ENCODE measurements at regions not wholly inside any gene's neighbourhood (a gene's known extent, or its start where the extent isn't known, plus 50 kb on each side); places are given as distances from the start of the nearest gene placed in this dataset.

DNA sequence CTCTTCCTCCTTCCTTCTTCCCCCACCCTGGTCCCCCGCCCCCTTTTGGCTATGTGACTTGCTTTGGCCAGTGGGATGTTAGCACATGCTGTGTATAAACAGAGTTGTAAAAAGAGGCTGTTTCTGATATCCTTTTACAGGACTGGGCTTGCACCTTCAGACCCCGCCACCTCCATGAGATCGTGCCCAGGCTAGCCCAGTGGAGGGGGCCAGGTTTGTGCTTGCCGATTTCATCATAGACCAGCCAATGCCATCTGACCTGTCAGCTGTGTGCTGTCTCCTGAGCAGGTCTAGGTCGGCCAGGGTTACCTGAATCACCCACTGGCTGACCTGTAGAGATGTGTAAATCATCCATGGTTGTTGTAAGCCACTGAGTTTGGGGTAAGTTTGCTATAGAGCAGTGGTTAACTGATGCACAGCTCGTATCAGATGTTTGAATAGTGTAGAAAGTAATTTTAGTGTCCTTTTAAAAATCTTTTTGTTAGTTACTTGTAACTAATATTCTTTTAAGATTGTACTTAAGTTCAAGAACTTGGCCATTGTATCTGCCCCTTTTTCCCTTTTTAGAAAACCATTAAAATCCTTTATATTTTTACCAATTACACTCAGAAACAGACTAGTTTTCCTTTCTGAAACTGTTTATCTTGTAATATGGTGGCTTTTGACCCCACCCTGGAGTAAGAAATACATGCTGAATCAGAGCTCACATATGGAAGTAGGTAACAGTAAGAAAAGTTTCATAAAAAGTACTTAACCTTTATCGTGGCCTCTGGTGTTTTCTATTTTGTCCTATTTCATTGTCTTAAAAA lies 122.0 kb upstream of the MGAT5 start:
- DNase-seq = no peak

DNA sequence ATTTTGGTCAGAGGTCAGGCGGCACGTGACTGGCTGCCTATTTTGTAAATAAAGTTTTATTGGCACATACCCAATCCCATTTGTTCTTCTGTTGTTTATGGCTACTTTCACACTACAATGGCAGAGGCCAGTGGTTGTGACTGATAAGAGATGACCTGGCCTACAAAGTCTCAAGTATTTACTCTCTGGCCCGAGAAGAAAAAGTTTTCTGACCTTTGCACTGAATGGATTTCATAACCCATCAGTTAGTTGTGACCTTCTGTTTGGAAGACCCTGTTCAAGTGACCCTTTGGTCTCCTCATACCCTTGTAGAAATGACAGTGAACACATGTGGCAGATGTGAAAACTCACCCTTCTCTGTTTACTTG lies 121.4 kb upstream of the MGAT5 start:
- DNase-seq = no peak

DNA sequence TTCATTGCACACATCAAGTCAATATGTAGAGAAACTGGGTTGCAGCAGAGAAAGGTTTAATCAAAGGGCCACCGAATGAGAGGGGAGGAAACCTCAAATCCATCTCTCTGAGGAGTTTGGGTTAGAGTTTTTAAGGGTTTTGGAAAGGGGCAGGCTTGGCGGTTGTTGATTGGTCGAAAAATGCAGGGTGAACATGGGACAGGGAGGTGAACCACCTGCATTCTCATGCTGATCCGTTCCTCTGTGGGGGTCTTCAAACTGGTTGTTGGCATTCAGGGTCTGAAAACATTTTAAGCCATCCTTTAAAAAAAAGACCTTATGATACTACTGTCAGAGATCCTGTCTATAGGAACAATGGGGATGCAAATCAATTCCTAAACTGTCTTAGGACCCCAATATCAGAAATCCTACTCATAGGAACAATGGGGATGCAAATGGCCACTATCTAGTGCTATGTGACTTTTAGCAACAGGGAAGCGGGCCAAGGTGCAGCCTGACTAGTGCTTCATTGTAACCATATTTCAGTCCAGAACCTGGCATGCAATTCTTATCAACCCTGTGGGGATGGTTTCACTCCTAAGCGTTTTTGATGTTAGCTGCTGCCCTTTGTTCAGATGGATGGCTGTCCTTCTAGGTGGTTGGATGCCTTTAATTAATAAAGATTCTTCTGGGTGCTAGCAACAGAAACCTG lies 120.1 kb upstream of the MGAT5 start:
- no peak for DNase-seq

DNA sequence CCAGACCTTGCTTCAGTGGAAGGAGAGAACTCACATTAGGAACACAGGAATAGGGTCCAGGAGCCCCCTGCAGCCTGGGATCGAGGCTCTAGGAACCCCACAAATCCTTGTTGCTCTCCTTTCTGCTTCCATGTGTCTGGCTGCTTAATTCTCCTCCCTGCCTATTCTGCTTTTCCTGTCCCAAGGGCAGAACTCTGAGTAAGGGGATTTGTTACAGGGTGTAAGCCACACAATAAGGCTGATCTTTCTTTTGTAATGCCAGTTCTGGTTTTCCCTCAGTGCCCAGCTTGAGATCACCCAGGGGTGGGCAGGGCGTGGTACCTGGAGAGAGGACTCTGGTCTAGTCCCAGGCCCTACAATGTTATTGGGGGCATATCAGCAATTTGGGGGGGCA lies 119.6 kb upstream of the MGAT5 start:
- no peak for DNase-seq

DNA sequence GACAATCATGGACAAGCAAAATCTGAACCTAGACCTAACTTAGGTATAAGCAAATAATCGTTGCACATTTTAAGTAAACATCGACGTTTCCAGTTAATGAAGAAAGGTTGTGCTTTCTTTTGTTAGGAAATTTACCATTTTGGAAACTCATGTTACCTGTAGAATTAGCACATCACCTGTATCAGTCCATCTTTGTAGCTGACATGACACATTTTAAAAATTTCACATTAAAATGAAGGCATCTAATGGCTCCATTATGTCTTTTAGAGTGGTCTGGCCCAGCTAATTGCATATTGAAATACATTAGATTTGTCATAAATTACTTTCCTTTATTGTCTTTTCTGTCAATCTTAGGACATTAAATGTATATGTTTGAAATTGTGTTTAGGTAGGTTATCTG lies 119.0 kb upstream of the MGAT5 start:
- DNase-seq = no peak

DNA sequence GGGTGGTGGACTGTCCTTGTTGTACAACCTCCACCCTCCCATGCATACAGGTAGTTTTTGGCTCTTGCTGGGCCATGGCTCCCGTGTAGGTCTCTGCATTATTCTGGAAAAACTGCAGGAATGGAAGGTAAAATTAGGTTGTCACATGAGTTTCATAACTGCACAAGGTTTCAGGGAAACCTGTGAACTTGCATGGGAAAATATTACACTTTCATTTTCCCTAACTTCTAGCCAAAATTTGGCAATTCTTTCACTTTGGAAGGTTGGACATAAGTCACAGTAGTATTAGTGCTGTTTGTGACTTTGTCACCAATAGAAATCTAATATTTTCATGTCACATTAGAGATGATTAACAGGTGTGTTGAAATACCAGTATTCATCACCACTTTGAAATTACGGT lies 118.1 kb upstream of the MGAT5 start:
- no peak for DNase-seq

DNA sequence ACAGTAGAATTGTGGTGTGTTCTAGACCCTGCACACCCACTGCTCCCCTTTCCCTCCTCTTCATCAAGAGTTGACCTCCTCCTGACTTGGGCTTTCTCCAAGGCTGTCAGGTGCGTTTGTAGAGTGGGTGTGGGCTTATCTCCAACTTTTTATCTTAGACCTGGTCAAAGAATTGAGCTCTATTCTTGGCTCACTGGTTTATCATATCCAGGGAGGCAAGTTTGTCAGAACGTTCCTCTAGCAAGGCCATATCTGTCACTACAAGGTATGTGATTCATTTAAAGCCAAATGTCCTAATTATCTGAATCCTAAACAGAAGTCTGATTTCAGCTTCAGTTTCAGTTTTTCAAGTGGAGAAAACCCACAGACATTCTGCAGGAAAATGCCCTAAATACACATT lies 117.1 kb upstream of the MGAT5 start:
- no peak for DNase-seq

DNA sequence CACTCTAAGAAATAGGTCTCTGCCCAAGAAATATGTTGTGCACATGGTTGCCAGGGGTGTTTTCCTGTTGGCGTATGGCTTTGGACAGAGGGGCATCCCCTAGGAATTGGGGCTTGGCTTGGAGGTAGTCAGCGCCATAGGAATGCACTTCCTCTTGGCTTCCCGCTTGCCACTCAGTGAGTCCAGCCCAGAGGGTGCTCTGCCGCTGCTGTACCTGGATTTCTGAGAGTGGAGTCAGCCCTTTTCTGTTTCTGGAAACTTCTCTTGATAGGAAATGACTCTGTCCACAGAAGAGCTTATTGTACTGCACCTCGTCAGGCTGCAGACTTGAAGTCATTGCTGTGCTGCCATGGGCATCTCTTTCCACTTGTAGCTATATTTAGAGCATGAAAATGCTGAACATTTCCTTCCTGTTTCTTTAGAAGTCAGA lies 116.7 kb upstream of the MGAT5 start:
- no peak for DNase-seq

DNA sequence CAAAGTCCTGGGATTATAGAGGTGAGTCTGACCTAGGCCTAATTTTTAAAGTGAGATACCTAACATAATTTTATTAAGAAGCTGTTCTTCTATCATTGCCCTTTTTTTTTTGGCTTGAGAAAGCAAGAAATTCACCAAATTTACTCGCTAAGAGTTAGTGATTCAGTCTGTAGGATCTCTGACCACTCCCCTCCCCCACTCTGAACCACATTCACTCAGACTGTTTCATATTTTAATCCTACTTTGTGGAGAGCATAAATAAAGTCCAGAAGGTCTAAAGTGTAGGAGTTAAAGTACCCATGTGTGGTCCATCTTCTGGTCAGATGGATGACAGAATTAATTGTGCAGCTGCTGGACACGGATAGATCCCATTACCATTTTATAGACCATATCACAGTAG lies 115.8 kb upstream of the MGAT5 start:
- DNase-seq = no peak

DNA sequence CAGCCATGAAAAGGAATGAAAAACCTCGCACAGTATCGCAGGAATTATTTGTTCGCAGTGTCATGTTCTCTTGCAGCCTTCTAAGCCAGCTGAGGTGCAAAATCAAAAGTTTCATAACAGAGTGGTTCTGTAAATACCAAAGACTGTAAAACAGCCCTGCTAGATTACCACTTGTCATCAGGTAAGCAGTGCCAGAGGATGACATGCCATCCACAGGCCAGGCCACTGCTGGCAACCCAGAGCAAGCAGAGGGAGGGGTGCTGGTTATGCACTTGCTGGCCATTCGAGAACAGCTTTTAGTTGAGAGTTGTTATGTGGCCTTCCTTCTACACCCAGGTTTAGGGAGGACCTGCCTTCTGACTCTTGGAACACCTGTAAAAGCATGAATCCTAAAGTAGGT lies 114.3 kb upstream of the MGAT5 start:
- DNase-seq = no peak

DNA sequence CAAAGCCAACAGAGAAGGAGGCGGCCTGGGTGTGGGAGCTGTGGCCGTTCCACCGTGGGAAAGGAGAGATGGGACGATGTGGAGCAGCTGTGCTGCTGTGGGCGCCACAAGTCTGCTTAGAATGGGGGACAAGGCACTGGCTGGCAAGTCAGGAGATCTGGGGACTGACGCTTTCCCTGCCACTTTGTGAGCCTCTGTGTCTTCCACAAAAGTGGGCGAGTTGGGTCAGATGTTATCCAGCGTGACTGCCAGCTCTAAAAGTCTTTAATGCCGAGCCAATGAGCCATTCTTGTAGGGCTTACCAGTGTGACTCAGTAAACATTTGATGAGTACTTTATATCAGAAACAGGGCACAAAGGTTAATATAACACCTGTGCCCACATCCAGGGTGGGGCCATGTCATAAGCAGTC lies 113.6 kb upstream of the MGAT5 start:
- DNase-seq = no peak

DNA sequence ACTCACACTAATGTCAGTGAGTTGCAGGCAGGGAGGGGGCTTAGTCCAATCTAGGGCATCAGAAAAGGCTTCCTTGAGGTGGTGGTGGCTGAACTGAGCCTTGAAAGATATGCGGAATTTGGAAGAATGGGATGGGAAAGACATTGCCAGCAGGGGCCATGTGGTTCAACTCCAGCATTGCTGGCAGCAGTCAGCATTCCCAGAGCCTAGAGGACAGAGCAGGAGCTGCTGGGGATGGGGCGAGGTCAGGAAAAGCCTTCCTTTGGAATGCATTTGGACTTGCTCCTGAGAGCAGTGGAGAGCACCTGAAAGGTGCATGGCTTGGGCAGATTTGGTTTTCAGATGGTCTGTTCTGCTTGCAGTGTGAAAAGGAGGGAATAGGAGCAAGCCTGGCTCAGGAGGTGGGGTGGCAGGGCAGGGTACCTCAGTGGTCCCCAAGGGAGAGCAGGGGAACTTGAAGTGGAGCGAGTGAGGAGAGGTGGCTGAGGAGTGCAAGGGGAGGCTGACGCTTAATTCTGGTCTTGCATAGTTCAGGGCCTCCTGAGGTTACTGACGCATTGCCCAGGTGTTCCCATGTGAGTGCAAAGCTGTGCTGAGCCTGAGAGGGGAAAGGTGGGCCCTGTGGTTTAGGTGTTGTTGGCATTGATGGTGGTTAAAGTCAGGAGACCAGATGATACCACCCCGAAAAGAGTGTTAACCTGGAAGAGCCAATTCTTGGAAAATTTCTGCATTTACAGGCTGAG lies 112.1 kb upstream of the MGAT5 start:
- no peak for DNase-seq

DNA sequence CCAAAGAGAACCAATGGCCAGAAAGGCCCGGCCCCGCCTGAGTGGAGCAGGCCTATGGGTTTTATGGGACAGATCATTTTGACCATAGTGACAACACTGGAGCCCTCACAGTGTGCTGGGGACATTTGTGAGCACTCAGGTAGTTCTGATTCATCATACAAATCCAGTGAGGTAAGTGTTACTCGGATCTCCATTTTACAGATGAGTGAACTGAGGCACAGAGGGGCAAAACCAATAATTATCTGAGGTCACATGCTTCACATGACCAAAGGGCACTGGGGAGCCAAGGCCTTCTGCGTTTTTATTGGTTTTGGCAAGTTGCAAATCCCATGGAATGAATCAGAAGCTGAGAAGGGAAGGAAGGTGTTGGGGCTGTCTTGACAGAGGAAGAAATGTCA lies 111.5 kb upstream of the MGAT5 start:
- no peak for DNase-seq

DNA sequence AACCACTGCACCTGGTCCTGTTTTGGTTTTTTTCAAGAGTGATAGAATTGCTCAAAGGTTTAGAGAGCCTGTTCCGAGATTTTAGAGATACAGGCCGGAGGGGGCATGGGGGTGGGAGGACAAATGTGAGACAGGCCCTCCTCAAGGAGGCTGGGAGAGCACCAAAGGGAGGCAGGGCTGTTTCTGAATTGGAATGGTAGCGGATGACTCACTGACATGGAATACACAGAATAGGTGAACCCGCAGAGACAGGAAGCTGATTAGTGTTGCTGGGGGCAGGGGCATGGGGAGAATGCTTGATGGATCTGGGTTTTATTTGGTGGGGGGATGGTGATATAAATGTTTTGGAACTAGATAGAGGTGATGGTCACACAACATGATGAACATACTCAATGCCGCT lies 111.0 kb upstream of the MGAT5 start:
- no peak for DNase-seq

DNA sequence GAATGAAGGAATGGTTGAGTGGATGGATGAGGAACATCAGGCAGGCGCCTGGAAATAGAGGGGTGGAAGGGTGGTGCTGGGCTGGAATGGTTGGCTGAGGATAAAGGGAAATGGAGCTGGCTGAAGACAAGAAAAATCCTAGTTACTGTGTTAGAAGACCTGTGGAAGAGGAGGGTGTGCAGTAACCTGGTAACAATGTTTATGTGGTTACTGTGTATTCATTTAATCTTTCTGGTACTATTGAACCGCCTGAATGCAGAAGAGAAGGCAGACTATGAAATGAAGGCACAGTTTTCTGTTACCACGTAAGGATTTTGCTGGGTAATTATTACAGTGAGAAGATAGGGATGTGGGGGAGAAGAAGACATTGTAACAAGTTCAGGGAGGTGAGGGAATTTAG lies 110.3 kb upstream of the MGAT5 start:
- no peak for DNase-seq

DNA sequence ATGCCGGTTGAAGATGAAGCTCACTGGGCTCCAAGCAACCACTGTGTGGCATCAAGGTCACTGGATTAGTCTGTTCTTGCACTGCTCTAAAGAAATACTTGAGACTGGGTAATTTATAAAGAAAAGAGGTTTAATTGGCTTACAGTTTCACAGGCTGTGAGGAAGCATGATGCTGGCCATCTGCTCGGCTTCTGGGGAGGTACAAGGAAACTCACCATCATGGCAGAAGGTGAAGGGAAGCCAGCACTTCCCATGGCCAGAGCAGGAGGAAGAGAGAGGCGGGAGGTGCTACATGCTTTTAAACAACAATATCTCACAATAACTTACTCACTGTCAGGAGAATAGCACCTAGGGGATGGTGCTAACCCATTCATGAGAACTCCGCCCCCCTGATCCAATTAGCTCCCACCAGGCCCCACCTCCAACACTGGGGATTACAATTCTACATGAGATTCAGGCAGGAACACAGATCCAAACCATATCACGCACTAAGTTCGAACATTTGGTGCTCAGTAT lies 109.7 kb upstream of the MGAT5 start:
- DNase-seq = no peak

DNA sequence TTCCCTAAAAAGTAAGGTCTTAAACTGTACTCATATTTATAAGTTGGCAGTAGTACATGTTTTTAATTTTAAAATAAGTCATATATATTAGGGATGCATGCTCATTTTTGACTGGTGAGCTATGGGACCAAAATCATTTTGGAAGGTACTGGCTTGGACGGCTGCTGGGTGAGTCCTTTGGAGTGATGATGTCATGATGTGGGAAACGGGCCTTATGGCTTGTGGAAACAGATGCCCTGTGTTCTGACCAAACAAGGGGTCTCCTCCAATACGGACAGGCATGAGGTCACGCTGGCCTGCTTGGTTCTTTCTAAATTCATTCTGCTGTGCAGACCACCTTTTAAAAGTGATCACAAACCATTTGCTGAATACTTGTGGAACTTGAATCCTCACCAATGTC lies 109.2 kb upstream of the MGAT5 start:
- no peak for DNase-seq

DNA sequence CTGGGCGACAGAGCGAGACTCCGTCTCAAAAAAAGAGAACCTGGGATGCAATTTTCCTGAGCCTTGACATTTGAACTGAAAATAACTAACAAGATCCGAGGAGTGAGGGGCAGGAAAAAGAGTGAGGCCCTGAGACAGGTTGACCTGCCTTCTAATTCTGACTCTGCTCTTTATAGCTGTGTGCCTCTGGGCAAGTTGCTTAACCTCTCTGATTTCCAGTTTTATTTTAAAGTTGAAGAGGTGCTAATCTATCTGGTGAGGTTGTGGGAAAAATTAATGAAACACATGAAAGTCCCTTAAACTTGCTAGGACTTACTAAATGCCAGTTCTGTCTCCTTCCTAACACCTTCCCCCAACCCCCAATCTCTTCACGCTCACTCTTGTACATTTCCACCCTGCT lies 108.4 kb upstream of the MGAT5 start:
- DNase-seq = no peak

DNA sequence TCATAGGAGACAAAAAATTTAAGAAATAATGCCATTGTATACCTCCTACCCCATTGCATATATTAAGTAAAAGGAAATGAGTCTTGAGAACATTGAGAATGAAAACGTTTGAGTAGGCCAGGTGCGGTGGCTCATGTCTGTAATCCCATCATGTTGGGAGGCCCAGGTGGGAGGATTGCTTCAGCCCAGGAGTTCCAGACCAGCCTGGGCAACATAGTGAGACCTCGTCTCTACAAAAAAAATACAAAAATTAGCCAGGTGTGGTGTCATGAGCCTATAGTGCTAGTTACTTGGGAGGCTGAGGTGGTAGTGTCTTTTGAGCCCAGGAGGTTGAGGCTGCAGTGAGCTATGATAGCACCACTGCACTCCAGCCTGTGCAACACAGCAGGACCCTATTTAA lies 107.7 kb upstream of the MGAT5 start:
- no peak for DNase-seq

DNA sequence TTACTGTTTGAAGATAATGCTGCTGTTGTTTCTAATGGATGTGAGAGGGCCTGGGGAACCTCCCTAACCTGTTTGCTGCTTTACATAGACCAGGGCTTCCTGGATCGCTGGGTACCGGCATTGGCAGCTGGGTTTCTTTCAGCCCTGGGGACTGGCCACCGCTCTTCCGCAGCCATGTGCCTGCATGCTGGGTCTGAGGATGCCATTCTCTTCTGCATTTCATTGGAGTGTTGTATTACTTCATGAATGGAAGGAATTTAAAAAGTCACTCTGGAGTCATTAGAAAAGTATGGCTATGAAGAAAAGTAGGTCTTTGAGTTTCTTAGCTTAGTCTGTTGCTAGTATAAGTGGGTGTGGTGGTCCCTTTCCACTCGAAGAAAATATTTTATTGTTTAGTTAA lies 107.3 kb upstream of the MGAT5 start:
- DNase-seq = no peak

DNA sequence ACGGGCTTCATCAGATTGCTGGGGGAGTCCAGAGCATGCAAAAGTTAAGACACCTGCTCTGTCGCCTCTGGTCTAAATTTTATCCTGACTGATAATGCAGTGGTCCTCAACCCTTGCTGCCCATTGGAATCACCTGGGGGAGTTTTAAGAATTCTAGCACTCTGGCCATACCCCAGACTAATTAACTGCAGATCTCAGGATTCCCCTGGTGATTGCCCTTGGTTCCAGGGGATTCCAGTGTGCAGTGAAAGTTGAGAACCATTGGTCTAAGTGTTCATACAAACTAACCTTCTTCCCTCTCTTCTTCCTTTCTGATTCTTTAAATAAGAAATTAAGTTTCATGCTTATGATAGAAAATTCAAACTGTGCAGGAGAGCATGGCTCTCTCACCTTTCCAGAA lies 105.7 kb upstream of the MGAT5 start:
- no peak for DNase-seq

DNA sequence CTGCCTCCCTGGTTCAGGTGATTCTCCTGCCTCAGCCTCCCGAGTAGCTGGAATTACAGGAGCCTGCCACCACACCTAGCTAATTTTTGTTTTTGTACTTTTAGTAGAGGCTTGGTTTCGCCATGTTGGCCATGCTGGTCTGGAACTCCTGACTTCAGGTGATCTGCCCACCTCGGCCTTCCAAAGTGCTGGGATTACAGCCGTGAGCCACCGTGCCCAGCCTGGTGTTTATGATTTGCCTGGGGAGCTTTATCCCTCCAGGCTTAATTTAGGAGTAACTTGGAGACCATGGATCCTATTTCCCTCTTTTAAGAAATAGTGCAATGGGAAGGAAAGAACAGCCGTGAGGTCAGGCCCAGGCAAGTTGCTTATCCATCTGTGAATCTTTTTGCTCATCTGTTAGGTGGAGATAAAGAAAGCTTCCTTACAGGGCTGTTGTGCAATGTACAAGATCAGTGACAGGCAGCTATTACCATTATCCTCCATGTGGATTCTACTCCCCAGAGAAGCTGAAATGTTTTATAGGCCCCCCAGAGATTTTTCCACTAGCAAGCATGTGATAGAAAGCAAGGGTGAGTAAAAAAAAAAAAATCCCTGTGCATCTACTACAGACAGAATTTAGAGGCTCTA lies 104.9 kb upstream of the MGAT5 start:
- no peak for DNase-seq

DNA sequence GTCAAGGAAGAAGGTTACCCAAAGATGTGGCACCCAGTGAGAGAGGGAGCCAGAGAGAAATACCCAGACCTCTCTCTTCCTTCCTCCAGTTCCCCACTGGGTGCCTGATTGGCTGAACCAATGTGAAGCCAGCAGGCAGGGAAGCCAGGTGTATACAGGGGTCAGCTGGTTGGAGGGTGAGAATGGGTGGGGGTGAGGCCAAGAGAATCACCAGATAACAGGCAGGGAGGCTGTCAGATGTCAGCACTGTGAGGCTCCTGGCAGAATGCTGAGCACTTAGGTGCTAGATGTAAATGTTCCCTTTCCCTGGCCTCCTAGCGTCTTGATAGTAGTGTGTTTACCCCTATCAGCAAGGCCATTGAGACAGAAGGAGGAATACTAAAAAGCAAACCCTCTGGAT lies 104.0 kb upstream of the MGAT5 start:
- no peak for DNase-seq

Measured in NCI-H2081 (cell line).